ENCODE measurements at regions not wholly inside any gene's neighbourhood (a gene's known extent, or its start where the extent isn't known, plus 50 kb on each side); places are given as distances from the start of the nearest gene placed in this dataset.

DNA sequence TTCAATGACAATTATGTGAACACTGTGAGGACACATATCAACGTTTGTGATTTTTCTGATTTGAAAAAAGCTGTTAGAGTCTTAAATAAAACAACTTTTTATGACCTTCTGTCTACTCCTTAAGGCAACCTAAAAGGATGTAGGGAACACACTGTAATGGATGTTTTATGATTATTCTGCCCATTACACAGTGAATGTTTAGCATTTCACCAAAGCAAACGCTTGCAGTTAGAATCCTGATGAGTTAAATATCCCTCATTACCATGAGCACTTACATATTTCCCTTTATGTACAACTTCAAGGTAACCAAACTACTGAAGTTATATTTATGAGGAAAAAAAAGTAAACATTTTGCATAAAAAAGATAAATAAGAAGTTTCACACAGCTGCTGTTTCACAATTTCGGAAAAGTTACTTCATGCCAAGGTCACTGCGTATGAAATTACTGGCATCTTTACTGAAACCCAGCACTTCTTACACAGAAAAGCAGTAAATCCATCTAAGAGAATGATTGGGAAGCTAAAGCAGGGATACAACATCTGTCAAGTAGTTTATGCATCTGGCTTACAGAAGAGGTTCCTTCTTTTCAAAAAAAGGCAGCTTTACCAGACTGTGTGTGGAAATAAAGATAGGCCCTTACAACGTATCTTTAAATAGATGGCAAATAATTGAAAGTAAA is 733.7 kb upstream of the ATXN8OS start:
- Mint-ChIP-seq H3K4me1 (ENCODE audit: low read depth) (no peaks in the 10 kb centered on the region), H3K4me3 (no peak overlapping the region), H3K9me3 (peaks cover 2% of the 10 kb centered on the region), H3K36me3 (ENCODE audit: low read depth) (no peaks in the 10 kb centered on the region), H3K27me3 (ENCODE audit: low read depth) (no peaks in the 10 kb centered on the region), H3K27ac (no peak overlapping the region)
- CTCF ChIA-PET = no interaction called here
- DNase-seq = no peak
- intact Hi-C loops (cut with micrococcal nuclease) = no loop called here

DNA sequence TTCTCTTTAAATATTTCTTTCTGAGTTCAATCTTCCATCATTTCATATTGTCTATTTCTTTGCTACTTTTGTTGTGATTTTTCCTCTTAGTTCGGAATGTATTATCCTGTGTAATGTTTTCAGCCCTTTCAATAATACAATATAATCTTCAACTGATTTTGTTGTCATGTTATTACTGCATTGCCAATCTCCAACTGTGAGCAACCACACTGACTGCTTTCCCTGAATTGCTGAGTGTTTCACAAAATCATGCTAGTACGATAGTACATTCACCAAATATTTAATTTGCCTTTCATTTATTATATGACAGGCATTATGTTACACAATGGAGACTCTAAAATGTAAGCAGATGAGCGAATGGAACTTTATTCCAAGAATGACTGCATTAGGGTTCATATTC is 744.3 kb upstream of the ATXN8OS start:
- Mint-ChIP-seq H3K27me3 (ENCODE audit: low read depth) (no peaks in the 10 kb centered on the region), H3K27ac (no peak overlapping the region), H3K9me3 (peaks cover 9% of the 10 kb centered on the region), H3K4me1 (ENCODE audit: low read depth) (no peaks in the 10 kb centered on the region), H3K4me3 (no peak overlapping the region), H3K36me3 (ENCODE audit: low read depth) (no peaks in the 10 kb centered on the region)
- DNase-seq = no peak
- CTCF ChIA-PET = no interaction called here
- intact Hi-C loops (cut with micrococcal nuclease) = no loop called here

DNA sequence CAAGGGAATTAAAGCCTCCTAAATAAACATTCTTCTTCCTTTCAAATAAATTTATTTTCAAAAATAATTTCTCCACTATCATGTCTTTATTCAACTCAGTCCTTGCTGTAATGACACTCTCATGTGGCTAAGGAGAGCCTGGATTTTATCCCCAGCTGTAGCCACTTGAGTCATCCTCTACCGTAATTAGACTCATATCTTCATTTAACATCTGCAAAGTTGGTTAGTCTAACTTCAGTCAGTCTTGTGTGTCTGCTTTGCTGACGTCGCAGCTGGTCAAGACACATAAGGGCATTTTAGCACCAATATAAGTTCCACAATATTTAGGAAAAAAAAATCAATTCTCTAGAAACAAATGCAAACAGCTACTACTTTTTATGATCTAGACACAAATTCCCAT is 776.4 kb upstream of the ATXN8OS start:
- peaks cover 4% of the 10 kb centered on the region for H3K9me3 Mint-ChIP-seq
- intact Hi-C loops (cut with micrococcal nuclease) = no loop called here
- DNase-seq = no peak
- H3K4me3 Mint-ChIP-seq = no peak overlapping the region
- H3K4me1 Mint-ChIP-seq (ENCODE audit: low read depth) = no peaks in the 10 kb centered on the region
- CTCF ChIA-PET = no interaction called here
- no peaks in the 10 kb centered on the region for H3K27me3 Mint-ChIP-seq (ENCODE audit: low read depth)
- no peak overlapping the region for H3K27ac Mint-ChIP-seq
- H3K36me3 Mint-ChIP-seq (ENCODE audit: low read depth) = no peaks in the 10 kb centered on the region

DNA sequence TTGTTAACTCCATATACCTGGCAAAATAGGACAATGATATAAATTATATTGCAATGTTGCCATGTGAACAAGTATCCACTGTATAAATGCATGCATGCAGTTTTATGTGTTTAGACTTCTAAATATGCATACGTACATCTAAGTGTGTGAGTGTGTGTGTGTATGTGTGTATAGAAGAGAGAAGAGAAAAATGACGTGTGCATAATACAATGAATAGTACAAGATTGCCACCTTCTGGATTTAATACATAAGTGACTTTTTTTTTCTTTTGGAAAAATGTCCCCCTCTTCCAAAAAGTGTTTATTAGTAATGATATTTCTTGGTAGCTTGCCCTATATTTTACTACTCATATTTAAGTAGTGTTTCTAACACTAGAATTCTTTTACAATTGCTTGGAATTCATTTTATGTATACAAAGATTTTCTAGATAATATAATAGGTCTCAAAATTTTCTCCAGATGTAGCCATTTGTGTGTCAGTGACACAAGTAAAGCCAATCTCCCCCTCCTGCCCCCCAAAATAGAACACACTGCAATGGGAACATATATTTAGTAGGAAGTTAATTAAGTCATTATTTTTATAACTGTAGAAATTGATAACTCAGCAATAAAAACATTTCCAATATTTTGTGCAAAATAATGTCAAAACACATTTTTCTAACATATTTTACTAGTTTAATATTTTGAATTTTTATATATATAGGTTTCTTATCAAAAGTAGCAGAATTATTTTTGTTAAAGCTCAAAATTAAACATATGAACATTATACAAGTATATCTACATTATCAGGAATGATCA is 783.3 kb upstream of the ATXN8OS start:
- no peaks in the 10 kb centered on the region for H3K27me3 Mint-ChIP-seq (ENCODE audit: low read depth)
- H3K27ac Mint-ChIP-seq = no peak overlapping the region
- no peak for DNase-seq
- no peaks in the 10 kb centered on the region for H3K4me1 Mint-ChIP-seq (ENCODE audit: low read depth)
- peaks cover 4% of the 10 kb centered on the region for H3K9me3 Mint-ChIP-seq
- intact Hi-C loops (cut with micrococcal nuclease) = no loop called here
- CTCF ChIA-PET = no interaction called here
- H3K36me3 Mint-ChIP-seq (ENCODE audit: low read depth) = no peaks in the 10 kb centered on the region
- no peak overlapping the region for H3K4me3 Mint-ChIP-seq

DNA sequence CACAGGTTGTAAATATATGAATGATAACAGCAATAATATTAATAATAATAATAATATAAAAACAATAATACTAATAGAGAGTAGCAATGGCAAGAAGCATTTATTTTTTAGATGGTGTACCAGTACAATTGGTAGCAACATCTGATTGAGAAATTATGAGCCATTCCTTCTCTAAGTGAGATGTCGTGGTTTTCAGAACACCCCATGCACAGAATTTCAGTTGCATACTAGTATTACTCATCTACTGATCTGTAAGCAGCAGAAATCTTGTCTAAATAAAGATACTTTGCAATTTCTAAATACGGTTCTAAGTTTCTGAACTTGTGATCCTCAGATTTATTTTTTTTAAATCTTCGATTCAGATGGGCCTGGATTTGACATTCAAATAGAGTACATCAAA is 788.0 kb upstream of the ATXN8OS start:
- Mint-ChIP-seq H3K27me3 (ENCODE audit: low read depth) (no peaks in the 10 kb centered on the region), H3K27ac (no peak overlapping the region), H3K4me3 (no peak overlapping the region), H3K4me1 (ENCODE audit: low read depth) (no peaks in the 10 kb centered on the region), H3K36me3 (ENCODE audit: low read depth) (no peaks in the 10 kb centered on the region), H3K9me3 (no peaks in the 10 kb centered on the region)
- DNase-seq = no peak
- intact Hi-C loops (cut with micrococcal nuclease) = no loop called here
- CTCF ChIA-PET = no interaction called here

DNA sequence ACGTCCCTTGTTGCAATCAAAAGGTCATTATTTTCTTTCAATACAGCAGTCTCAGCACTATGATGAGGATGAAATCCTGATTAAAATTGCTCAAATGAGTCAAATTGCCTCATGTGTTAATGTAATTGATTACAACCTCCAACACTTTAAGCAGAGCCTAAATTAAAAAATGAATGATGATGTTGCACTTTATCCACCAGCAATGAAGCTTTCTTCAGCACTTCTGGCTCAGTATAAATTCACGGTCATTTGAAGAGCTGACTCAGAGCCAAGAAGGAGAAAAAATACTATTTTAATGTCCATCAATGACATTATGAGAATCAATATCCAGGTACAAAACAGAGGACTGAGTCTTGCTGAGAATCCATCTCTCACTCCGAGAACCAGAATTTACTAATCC is 792.6 kb upstream of the ATXN8OS start:
- Mint-ChIP-seq H3K27me3 (ENCODE audit: low read depth) (no peaks in the 10 kb centered on the region), H3K36me3 (ENCODE audit: low read depth) (no peaks in the 10 kb centered on the region)
- CTCF ChIA-PET = no interaction called here

DNA sequence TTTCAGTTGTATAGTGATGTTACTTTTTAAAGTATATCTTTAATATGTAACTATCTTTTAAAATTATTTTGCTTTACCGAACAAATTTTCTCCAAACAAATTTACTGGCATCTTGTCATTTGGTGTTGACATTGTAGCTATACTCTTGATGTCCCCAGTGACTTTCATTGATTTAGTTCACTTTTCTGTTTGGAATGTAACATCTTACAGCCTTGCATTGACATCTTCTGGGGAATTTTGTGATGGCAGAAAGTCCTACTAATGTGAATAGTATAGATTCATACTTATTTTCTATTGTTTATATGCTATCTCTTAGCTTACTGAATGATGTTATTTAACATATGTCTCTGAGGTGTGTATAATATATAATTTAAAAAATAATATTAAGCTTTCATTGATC is 800.9 kb upstream of the ATXN8OS start:
- H3K27ac Mint-ChIP-seq = no peak overlapping the region
- no peaks in the 10 kb centered on the region for H3K4me1 Mint-ChIP-seq (ENCODE audit: low read depth)
- intact Hi-C loops (cut with micrococcal nuclease) = no loop called here
- H3K9me3 Mint-ChIP-seq = no peaks in the 10 kb centered on the region
- H3K4me3 Mint-ChIP-seq = no peak overlapping the region
- CTCF ChIA-PET = interaction anchor here (0.6 kb wide), 1 partner anchor 523 kb away, joined by 3 read pairs; no protein-coding TSS in a partner anchor
- DNase-seq = no peak
- H3K27me3 Mint-ChIP-seq (ENCODE audit: low read depth) = no peaks in the 10 kb centered on the region
- no peaks in the 10 kb centered on the region for H3K36me3 Mint-ChIP-seq (ENCODE audit: low read depth)

More for the DNA sequence above, 792.6 kb upstream of the ATXN8OS start:
- H3K4me3 Mint-ChIP-seq = no peak overlapping the region
- intact Hi-C loops (cut with micrococcal nuclease) = no loop called here
- DNase-seq = no peak
- no peaks in the 10 kb centered on the region for H3K4me1 Mint-ChIP-seq (ENCODE audit: low read depth)
- no peak overlapping the region for H3K27ac Mint-ChIP-seq
- no peaks in the 10 kb centered on the region for H3K9me3 Mint-ChIP-seq

DNA sequence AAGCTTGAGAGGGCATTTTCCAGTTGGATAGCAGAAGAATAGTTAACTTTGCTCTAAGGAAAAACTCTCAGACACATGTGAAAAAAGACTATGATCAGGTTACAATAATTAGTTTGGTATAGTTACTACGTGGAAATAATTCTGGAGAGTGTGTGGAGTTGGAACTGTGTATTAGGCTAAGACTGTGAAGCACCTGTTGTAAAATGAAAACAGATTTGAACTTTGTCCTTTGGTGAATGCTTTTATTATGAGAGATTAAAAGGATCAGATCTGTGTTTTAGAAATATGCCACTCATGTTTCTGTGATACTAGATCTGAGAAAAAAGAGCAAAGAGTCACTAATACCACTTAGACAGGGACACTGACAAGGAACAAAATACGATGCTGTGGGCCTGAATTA is 807.5 kb upstream of the ATXN8OS start:
- H3K27me3 Mint-ChIP-seq (ENCODE audit: low read depth) = no peaks in the 10 kb centered on the region
- no peak for DNase-seq
- no peaks in the 10 kb centered on the region for H3K9me3 Mint-ChIP-seq
- no peak overlapping the region for H3K27ac Mint-ChIP-seq
- intact Hi-C loops (cut with micrococcal nuclease) = no loop called here
- H3K4me3 Mint-ChIP-seq = no peak overlapping the region
- H3K36me3 Mint-ChIP-seq (ENCODE audit: low read depth) = no peaks in the 10 kb centered on the region
- CTCF ChIA-PET = no interaction called here
- no peaks in the 10 kb centered on the region for H3K4me1 Mint-ChIP-seq (ENCODE audit: low read depth)

DNA sequence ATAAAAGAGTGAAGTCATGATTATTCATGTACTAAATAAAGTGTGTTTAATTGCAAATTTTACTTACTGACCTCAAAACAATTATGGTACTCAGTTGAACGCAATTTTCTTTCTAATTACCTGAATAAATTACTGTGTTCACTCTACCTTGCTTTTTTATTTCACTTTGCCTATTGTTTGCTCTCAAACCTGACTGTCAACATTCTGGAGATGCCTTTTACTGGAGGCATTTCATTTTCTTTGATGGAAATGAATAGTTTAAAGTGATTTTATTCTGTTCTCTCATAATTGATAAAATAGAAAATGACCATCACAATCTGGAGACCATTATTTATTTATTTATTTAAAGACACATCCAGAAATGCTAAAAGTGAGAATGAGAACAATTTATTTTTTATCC is 811.5 kb upstream of the ATXN8OS start:
- CTCF ChIA-PET = no interaction called here
- intact Hi-C loops (cut with micrococcal nuclease) = no loop called here

DNA sequence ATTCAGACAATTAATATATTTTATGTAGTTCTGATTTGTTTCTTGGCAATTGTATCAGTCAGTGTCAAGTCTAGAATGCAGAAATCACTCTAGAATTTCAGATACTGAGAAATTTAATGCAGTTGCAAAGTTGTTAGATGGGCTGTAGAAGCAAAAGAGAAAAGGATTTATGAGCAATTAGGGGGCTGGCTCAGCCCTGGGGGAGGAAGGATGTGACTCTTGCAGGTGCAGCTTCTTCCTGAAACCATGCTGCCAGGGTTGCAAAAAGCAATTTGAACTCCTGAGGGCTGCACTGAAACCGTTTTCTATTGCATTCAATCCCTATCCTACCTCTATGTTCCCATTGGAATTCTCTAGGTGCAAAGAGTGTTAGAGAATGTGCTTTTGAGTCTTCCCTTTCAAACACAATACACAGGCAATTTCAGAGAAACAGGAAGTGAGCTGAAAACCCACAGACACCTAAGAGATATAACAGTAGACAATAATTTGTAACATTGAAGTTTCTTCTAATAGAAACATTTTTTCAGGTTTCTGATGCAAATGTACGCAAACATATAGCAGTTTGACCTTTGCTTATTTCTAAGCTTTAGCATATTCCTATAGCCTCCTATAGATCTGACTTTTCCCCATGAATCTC is 814.7 kb upstream of the ATXN8OS start:
- H3K4me1 Mint-ChIP-seq (ENCODE audit: low read depth) = no peaks in the 10 kb centered on the region
- H3K27ac Mint-ChIP-seq = no peak overlapping the region
- intact Hi-C loops (cut with micrococcal nuclease) = no loop called here
- H3K4me3 Mint-ChIP-seq = no peak overlapping the region
- H3K27me3 Mint-ChIP-seq (ENCODE audit: low read depth) = no peaks in the 10 kb centered on the region
- CTCF ChIA-PET = no interaction called here
- no peak for DNase-seq
- H3K36me3 Mint-ChIP-seq (ENCODE audit: low read depth) = no peaks in the 10 kb centered on the region
- peaks cover 4% of the 10 kb centered on the region for H3K9me3 Mint-ChIP-seq

More for the DNA sequence above, 811.5 kb upstream of the ATXN8OS start:
- no peaks in the 10 kb centered on the region for H3K36me3 Mint-ChIP-seq (ENCODE audit: low read depth)
- no peak overlapping the region for H3K4me3 Mint-ChIP-seq
- no peaks in the 10 kb centered on the region for H3K27me3 Mint-ChIP-seq (ENCODE audit: low read depth)
- DNase-seq = no peak
- H3K4me1 Mint-ChIP-seq (ENCODE audit: low read depth) = no peaks in the 10 kb centered on the region
- no peak overlapping the region for H3K27ac Mint-ChIP-seq
- H3K9me3 Mint-ChIP-seq = peaks cover 4% of the 10 kb centered on the region

DNA sequence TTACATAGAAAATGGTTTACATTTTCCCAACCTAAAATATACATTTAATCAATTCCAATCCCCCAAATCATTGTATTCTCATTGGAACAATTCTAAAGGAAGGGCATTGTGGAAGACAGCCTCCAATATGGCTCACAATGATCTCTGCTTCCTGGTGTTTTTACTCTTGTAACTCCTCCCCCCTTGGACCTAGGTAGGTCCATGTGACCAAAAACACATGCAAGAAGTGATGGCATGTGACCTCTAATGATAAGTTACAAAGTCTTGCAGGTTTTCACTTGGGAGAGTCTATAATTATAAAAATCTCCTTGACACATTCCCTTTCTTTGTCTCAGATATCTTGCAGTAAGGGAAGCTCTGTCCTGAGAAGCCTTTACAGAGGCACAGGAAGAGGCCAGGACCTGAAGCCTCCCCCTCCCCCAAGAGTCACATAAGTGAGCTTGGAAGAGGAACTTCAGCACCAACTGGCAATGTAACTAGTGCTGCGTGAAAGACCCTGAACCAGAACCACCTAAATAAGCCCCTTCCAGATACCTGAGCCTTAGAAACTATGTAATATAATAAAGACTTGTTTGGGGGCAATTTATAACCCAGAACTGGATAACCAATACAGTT is 816.2 kb upstream of the ATXN8OS start:
- intact Hi-C loops (cut with micrococcal nuclease) = no loop called here
- Mint-ChIP-seq H3K36me3 (ENCODE audit: low read depth) (no peaks in the 10 kb centered on the region), H3K4me3 (no peak overlapping the region), H3K27ac (no peak overlapping the region), H3K9me3 (peaks cover 4% of the 10 kb centered on the region), H3K27me3 (ENCODE audit: low read depth) (no peaks in the 10 kb centered on the region), H3K4me1 (ENCODE audit: low read depth) (no peaks in the 10 kb centered on the region)
- DNase-seq = no peak
- CTCF ChIA-PET = no interaction called here

DNA sequence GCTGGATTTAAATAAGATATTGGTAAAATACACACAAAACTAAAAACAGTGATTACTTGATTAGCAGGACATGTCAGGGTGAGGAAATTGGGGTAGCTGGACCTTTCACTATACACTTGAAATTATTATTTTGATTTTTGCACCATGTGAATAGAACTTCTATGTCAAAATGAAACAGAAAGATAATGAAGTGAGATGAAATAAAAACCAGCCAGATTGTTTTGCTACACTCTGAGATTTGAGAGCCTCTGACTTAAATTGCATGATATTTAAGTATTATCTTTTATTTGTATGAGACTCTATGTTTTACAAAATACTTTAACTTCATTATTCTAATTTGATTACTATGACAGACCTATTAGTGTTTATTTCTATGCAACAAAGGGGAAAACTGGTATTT is 819.6 kb upstream of the ATXN8OS start:
- intact Hi-C loops (cut with micrococcal nuclease) = no loop called here
- H3K4me3 Mint-ChIP-seq = no peak overlapping the region
- CTCF ChIA-PET = no interaction called here
- H3K9me3 Mint-ChIP-seq = peaks cover 2% of the 10 kb centered on the region
- no peak for DNase-seq
- H3K27me3 Mint-ChIP-seq (ENCODE audit: low read depth) = no peaks in the 10 kb centered on the region
- no peak overlapping the region for H3K27ac Mint-ChIP-seq
- H3K36me3 Mint-ChIP-seq (ENCODE audit: low read depth) = no peaks in the 10 kb centered on the region
- H3K4me1 Mint-ChIP-seq (ENCODE audit: low read depth) = no peaks in the 10 kb centered on the region
